Stimulated activated CD4-positive, alpha-beta T cell treated with anti-CD3 and anti-CD28 coated beads, Interleukin-12 subunit alpha, Interleukin-12 subunit beta, amount 100 ng/mL, for 48 hours (primary cell): ENCODE measurements at regions not wholly inside any gene's neighbourhood (a gene's known extent, or its start where the extent isn't known, plus 50 kb on each side); places are given as distances from the start of the nearest gene placed in this dataset.

Experiments used
- DNase-seq, 3 donors: peaks; one replicate each; pipeline ENCODE4 v3.0.0-alpha.2; 2020; ENCODE audit warnings: low read depth in 2 of 3, low spot score in 1 of 3

DNA sequence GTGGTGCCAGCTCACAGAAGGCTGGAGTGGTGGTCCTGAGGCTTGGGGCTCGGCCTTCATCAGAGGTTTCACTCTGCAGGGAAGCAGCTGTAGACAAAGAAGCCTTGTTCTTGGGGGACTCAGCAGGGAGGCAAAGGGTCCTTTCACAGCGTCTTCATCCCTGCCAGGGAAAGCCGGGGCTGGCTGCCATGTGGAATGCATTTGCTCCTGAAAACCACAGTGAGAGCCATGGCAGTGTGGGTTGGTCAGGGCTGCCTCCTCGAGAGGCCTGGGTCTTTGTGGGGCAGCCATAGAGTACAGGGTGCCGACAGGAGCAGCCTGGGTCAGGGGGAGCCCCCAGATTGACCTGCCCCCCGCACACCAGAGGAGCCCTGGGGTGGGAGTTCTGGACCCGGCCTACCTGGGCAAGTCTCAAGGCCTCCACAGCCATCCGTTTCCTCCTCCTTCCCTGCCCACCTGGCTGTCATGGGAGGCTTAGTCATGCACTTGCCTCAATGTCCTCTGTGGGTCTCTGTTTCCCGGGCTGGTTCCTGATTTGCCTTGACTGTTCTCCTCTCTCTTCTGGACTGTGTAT lies 144.0 kb downstream of the CDC5L start:
- no peak for DNase-seq

DNA sequence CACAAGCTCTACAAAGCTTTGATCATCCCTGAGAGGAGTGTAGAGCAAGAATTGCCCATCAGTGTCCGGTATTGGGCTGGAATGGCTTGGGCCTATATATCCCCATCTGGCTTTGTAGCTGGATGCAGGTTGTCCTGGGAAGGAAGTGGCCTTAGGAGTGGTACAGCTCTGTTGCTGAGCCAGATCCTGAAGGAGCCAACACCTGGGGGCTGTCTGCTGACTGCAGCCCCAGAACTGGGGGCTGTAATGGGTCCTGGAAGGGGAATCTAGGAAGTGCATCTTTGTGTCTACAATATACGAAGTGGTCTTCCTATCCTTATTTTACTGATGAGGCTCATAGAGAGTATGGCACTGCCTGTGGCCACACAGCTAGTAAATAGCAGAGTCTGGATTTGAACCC lies 145.9 kb downstream of the CDC5L start:
- DNase-seq = no peak

DNA sequence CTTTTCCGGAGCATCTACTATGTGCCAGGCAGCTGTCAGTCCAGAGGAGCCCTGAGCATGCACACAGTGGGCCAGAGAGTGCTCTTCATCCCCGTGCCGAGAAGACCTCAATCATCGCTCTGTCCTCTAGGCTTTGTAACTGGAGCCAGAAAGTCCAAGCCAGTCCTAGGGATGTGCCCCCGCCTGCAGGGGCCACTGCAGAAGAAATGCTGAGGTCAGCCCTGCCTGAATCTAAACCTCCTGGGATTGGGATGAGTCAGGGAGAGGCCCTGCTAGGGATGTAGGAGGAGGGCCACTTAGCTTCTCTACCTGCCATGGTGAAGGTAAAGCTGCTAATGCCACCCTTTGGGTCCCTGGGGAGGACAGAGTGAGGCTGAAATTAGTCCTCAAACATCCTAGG lies 146.8 kb downstream of the CDC5L start:
- DNase-seq = no peak

DNA sequence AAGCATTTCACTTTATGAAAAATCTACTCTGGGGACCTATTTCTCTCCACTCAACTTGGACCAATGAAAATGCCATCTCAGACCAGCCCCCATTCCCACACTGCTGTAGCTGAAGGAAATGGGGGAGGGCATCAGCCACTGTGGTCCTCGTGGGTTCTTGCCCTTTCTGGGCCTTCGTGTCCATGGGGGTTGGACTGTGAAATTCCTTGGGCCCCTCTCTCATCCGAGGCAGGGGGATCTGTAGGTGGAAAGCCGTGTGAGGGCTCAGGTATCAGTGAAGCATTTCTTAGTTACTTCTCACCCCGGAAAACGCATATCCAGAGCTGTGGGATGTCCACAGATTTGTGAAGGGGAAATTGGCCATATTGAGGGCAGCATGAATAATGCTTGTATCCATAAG lies 147.9 kb downstream of the CDC5L start:
- DNase-seq = no peak

DNA sequence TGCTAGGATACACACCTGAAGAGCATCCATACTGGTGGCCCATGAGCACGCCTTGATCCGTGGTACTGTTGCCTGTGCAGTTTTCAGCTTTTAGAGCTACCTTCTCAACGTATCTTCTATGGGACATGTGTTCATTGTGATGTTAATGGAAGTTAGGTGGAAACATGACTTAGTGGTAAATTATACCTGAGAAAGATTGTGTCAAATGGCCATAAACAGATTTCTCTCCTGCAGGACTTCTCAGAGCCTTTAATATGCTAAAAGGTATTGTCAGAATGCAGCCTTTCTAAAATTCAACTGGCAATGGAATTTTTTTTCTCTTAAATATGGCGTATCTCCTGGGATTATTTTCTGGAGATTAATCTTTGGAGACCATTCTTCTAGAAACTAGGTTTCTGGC lies 148.5 kb downstream of the CDC5L start:
- DNase-seq = no peak

DNA sequence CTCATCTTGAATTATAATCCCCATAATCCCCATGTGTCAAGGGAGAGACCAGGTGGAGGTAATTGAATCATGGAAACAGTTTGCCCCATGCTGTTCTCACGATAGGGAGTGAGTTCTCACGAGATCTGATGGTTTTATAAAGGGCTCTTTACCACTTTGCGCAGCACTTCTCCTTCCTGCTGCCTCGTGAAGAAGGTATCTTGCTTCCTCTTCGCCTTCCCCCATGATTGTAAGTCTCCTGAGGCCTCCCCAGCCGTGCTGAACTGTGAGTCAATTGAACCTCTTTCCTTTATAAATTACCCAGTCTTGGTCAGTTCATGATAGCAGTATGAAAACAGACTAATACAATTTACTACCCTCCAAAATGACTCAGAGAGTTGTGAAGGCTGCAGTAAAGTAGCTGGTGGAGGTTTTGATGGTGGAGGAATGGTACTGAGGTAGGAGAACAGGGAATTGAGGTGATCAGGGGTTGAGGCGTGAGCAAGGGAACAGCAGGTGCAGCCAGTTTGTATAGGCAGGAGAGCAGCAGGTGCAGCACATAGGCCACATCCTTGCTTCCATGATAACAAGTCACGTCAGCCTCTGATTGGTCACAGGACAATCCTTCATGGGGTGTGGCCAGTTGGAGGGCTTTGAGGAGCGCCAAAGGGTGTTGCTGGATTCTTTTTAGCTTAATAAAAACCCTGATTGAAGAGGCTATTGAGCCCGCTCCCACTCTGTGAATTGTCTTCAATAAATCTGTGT lies 150.0 kb downstream of the CDC5L start:
- no peak for DNase-seq

DNA sequence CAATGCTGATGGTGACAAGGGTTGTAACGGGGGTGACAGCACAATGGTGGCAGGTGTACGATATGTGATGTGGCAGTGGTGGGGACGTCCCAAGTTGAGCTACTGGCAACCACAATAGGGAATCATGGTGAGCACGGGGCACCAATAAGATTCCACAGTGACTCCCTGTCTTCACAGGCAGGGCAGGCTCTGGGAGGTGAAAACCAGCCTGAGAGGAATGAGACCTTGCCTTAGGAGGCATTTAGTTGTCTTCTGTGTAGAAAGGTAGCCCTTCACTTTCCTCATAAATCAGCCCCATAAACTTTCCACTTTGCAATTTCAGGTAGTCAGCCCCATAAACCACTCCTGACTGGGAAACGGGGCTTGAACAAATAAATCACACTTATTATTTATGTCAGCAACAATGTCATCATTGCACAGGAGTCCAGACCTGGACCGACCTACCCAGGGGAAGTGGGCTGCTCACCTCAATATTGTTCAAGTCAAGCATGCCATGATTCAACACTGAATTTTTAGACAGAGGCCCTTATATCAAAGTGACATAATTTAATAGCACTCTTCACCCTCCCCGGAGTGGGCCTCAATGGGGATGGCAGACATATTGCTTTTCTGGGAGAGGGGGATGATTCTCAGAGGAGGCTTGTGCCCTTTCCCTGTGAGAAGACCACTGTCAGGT lies 150.8 kb downstream of the CDC5L start:
- no peak for DNase-seq

DNA sequence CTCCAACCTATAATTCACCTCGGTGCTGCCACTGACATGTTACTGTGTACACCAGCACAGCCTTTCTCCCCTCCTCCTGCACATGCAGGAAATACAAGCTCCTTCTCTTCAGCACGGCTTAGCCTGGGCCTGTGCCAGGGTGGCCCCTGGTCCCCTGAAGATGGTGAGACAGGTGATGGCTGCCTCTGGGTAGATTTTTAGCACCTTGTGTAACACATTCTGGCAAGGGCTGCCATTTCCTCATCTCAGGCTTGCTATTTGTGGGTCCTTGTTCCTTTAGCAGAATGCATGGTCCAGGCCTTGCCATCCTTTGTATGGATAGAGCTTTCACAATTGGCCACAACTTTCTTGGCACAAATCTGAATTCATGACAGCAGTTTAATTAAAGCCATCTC lies 151.3 kb downstream of the CDC5L start:
- DNase-seq = no peak

DNA sequence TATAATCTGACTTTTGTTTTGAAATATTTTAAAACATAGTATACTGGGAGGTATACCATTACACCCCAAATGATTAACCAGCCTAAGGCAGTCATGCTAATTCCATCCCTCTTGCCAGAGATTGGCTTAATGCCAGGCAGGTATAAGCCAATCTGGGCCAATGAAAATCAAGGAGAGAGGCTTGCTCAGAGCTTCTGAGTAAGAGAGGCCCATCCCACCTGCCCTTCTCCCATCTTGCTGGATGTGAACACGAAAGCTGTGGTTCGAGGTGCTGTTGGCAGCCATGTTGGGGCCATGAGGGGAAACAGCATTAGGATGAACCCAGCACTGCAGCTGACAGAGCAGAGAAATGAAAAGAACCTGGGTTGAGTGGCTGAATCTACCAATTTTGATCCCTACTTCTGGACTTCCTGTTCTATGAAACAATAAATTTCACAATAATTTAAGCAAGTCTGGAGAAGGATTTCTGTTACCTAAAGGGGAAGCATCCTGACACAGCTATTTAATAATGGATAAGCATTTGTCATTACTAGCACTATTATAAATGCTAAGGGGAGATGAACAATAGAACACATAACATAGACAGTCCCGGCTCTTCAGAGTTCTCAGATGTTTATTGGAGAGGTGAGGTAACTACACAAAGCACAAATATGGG lies 152.3 kb downstream of the CDC5L start:
- DNase-seq = no peak

DNA sequence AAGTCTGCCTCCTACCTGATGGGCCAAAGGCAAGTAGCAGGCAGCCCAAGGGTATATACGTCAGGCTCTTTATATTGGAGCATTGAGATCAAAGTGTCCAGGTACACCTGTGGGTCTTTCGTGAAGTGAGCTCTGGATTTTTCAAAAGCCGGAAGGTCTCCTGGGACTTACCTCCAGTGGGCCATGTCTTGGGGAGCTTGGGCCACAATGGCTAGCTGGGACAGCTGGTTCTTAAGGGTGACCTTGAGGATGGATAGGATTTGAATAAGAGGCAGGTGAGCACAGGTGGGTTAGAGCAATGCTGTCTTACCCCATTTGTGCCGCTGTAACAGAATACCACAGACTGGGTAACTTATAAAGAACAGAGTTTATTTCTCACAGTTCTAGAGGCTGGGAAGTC lies 153.4 kb downstream of the CDC5L start:
- DNase-seq = no peak

DNA sequence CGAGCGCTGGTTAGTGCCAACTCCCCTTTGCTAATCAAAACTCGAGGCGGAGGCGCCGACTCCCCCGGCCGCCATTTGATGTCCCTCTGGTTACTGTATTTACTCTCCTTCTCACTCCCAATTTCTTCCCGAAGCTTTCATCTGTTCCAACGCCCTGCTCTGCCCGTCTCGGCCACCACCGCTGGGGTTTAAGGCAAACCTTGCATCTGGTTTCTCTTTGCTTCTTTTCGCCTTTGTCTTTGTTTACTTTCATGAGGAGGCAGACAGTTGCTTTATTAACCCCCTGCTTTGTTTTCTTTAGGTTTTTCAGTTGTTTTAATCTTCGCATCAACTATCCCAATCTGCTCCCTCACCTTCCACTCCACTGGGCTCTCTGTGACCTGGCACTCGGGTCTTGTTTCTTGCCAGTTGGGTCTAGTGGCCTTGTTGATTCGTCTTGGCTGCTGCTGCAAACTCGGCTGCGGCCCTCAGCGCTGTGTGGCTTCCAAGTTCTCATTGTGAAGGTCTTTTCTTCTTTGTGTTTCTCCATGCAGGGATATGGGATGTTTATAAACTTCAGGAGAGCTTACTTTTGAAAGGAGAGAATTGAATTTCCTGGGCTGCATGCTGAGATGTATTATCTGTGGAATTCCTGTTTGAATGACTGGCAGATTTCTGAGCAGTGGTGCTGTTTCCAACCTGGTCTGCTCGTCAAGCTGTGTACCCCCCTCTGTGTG lies 155.1 kb downstream of the CDC5L start:
- DNase-seq = no peak

DNA sequence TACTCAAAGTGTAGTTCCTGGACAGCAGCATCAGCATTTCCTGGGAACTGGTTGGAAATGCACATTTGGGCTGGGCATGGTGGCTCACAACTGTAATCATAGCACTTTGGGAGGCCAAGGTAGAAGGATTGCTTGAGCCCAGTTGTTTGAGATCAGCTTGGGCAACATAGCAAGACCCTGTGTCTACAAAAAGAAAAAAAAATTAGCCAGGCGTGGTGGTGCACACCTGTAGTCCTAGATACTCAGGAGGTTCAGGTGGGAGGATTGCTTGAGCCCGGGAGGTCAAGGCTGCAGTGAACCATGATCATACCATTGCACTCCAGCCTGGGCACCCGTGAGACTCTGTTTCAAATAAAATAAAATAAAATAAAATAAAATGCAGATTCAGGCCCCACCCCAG lies 156.2 kb downstream of the CDC5L start:
- DNase-seq = no peak

DNA sequence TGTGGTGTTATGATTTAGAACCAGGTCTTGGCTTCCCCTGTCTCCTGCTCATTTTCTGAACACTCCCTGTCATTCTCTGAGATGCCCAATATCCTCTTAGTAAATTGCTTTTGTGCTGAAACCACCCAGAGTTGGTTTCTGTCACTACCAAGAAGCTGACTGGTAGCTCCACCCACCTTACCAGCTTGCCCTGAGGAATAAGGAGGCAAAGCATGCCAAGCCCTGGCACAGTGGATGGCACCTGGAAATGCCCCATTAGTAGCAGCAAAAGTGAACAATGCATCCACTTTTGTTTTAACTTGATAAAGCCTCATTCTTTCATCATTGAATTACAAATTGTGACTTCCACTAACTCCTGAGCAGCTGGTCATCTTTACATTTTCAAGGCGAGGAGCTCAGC lies 157.7 kb downstream of the CDC5L start:
- no peak for DNase-seq

DNA sequence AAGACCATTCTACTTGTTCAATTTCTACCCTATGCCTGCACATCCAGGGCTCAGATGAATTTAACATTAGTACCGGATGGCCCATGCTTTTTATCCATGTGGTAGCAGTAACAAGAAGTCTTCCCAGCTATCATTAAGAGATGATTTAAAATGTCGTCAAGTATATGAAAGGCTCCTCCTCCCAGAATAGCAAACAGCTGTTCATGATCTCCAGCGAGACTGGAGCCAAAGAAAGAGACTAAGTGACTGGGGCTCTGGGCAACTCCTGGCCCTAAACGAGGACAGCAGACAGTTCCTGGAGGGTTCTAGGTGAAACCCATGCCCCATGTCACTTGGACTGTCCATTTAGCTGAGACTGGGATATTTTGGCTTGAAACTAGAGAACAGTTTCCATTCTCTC lies 160.8 kb downstream of the CDC5L start:
- no peak for DNase-seq

DNA sequence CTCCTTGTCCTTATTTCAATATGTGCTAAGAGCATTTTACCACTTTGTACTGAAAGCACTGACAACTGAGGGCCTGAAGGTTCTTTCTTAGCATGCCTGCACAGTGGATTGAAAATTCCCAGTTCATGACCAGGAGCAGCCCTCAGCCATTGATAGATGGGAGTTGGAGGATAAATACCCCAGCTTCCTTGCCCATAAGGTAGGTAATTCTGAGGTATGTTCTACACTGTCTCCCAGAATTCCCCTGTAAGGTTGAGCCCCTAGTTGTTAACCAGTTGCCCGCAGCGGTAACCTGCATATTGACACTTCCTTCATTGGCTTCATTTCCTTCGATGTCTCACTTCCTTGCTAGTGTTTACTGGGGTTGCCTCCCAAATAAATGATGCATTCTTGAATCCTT lies 162.0 kb downstream of the CDC5L start:
- no peak for DNase-seq

DNA sequence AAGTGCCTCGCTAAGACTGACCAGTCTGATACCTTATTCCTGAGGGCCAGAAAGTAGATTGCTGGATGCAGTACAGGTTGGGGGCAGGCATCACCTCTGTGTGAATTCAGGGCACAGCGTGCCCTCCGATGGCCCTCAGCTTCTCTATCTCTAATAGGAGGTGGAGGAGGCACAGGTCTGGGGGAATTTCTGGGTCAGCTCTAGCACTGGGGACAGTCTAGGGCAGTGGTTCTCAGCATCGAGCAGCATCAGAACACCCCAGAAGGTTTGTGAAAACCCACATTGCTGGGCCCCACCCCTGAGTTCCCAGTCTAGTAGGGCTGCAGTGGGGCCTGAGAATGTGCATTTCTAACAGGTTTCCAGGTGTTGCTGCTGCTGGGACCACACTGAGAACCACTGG lies 166.7 kb downstream of the CDC5L start:
- DNase-seq = no peak

DNA sequence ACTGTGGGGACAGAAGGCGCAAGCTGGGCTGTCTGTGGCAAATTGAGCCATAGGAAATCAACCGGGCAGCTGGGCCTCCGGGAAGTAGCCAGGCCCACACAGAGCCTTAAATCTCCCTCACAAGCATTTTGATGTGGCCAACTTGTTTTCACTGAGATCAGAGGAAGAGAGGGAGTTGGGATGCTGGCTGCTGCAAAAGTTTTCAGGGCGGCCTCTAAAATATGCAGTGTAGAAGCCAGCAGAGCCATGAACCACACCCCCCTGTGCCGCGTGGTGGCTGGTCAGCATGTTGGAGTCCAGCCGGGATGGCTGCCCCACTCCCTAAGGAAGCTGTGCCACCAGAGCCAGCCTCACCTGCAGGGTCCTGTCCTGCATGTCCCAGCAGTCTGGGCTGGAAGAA lies 167.4 kb downstream of the CDC5L start:
- DNase-seq = no peak

DNA sequence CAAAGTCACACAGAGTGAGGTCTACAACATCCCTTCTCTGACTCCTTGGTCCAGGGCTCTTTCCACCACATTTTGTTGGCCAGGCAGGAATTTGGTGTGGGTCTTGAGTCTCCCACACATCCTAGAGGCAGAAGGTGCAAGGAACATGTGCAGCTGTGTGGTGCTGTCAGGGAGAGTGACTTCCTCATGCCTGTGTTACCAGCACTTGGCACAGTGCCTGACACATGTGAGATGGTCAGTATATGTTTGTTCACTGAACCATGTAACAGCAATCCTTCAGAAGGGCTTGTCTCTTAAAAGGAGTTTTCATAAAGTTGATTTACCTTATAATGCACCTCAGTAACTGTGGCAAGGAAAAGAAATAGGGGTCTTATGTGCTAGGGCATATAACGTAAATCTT lies 168.5 kb downstream of the CDC5L start:
- no peak for DNase-seq

DNA sequence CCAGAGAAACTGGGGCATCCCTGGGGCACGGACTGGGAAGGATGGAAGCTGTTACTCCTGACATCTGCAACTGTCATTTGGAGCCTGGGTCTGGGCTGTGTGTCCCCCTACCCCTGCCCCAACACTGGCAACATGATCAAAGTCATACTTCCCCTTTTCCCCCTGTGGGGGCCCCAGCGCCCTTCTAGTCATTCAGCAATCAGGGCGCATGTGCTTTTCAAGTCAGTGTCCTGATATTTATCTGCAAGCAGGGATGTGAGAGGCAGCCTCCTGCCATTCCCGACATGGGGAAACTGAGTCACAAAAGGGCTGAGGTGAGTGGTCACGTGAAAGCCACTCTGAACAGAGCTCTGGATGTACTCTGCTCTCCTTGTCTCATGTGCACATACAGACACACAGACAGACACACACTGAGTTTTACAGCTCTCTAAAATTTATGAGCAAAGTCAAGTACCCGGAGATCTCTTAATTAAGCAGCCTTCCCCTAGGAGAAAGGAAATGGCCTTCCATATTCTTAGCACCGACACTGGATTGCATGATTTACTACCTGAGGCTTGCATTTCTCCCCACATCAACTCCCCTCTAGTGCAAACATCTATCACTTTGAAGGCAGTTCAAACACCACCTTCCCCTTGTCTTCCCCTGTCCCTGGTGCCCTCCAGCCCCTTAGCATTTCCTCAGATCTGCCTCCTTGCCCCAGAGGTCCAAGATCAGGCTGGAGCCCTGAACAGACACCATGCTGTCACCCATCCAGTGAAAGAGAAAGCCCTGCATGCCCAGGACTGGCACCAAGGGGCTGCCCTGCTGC lies 170.7 kb downstream of the CDC5L start:
- DNase-seq = no peak

DNA sequence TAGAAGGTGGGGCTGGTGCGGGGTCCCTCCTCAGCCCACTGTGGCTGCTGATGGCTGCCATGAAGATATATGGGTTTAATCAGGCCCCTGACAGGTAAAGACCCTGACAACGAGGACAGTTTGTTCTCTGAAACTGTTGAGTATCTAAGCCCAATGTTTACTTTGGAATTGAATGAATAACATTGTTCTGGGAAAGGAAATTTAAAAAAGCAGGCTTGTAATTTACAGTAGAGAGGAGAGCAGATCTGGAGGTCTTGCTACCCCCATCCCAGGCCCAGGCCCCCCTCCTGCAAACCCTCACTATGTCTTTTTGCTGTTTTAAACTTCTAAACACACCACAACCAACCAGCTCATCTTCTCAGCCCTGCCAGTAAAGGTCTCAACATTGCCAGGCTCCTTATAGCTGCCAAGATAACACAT lies 171.3 kb downstream of the CDC5L start:
- no peak for DNase-seq
